ENCODE measurements at regions not wholly inside any gene's neighbourhood (a gene's known extent, or its start where the extent isn't known, plus 50 kb on each side); places are given as distances from the start of the nearest gene placed in this dataset.
"Not testable (repeated sequence)": the region's sequence is repeated elsewhere in the genome, so short reads cannot be mapped to it uniquely, and the experiment has no call there.

DNA sequence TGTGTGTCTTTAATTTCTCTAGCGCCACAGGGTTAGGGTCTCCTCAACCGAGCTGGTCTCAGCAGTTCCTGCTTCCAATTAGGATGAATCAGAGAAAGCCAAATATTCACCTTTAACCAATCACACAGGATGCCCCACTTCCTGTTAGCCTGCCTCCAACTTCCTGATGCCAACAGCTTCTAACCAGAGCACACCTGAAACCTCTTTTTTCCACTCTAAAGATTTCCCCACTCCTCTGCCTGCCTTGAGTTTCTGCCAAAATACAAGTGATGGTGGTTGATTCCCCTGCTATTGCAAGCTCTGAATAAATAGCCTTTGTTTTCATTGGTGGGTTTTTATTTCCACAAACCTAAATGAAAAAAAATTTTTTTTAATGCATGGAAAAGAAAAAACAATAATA lies 144.7 kb upstream of the UST start:
- no peak for DNase-seq

DNA sequence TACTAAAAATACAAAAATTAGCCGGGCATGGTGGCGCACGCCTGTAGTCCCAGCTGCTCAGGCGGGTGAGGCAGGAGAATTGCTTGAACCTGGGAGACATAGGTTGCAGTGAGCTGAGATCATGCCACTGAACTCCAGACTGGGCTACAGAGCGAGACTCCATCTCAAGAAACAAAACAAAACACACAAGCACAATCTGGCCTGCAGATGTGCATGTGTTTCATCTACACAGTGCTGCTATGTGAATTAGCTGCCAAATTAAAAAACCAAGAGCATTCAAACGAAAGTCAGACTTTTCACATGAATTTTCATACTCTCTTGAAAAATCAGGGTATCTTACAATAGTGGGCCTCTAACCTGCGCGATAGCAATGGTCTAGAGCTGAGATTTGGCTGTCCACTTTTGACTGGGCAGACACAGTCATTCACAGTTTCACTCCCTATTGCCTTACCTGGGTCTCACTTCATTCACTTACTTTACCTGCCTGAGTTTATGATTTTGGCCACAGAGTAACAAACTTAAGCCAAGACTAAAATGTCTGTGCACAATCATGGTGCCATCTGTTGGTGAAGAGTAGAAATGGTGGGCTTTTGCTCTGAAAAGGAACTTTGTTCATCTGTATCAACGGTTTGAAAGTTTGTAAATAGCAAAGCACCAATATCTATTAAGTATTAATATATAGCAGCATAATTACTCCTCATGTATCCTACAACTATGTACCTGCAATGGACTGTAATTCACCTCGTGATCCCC lies 138.5 kb upstream of the UST start:
- no peak for DNase-seq

DNA sequence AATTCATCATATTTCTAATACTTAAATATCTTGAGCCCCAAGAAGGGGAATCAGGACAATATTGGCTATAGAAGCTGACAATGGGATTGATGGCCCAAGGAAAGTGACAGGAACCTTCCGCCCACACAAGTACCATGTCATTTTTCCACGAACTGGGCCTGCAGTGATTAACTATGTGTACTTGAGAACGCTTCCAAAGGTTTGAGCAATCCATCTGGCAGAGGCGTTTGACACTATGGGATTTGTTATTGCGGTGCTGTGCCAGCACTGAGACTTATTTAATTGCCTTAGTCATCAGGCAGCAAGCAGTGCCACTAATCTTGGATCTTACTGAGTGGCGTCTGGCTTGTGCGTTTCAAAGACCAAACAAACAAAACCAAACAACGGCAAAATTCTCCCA lies 135.6 kb upstream of the UST start:
- no peak for DNase-seq

DNA sequence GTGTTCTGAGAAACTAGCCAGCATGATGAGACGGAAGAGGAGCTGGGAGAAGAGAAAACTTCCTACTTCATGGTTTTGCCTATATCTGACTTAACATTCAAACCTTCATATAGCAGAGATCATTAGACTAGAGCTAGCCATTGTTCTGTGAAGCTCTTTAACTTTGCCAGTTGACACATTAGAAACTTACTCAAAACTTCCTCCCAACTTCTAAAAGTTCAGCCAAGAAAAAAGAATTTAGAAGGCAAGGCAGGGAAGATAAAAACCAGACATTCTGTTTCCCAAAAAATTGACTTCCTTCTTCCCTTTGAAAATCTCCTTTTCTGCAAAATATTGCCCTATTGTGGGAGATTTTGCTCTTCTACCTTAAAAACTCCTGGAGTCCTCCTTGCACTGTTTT lies 134.8 kb upstream of the UST start:
- DNase-seq, result no peak

DNA sequence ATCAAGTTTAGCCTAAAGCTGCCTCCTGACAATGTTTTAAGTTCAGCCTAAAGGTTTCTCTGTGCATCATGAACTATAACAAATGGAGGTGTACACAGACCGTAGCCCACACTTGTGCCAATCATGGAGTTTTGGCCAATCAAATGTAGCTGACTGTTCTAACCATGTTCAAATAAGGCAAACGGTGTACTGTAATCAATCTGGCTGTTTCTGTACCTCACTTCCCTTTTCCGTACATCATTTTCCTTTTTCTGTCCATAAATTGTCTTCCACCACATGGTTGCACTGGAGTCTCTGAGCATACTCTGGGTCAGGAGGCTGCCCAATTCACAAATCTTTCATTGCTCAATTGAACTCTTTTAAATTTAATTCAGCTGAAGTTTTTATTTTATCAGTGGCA lies 132.2 kb upstream of the UST start:
- DNase-seq, result no peak

DNA sequence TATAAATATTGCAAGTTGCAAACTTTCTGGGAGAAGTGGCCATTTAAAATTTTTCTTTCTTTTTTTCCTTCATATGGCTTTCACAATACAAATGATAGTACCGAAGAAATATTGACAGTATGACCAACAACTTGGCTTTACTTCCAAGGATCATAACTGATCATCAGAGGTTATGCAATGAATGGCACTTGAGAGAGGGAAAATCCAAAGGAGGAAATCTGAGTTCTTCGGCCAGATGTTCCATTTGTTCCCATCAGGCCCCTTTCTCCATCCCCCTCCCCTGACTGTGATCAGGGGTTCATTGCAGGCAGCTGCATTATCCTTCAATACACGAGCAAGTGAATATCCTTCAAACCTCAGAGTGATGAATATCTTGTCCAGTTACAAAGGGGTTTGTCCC lies 130.0 kb upstream of the UST start:
- DNase-seq, result no peak

DNA sequence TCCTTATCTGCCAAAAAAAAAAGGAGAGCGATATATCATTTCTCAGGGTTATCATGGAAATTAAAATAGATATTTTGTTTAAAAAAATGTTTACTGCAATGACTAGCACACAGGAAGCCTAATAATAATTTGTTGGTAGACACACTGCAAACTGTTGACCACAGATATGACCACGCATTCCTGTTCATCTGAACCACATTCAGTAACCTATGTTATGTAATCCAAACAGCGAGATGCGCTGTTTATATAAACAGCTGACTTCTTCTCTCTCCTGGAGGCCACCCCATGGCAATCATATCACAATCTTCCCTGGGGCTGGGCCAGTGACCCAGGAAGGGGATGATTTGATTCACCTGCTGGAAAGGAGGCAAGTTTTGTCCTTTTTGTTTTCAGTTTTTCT lies 129.3 kb upstream of the UST start:
- DNase-seq, result no peak

DNA sequence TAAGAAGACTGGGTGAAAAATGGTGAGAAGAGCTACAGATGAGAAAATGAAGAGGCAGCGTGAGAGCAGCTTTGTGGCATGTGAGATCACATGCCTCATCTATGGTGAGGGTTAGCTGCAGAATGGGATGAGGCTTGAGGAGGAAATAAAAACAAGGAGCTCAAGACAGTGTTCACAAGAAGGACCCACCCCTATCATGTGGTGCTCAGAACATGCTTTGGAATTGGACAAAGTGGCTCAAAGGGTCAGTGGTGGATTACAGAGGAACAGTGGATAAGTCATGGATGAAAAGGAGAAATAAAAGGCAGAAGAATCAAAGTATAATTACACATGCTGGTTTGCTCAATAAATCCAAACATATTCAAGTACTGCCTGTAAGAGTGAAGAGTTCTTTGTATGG lies 126.9 kb upstream of the UST start:
- no peak for DNase-seq

DNA sequence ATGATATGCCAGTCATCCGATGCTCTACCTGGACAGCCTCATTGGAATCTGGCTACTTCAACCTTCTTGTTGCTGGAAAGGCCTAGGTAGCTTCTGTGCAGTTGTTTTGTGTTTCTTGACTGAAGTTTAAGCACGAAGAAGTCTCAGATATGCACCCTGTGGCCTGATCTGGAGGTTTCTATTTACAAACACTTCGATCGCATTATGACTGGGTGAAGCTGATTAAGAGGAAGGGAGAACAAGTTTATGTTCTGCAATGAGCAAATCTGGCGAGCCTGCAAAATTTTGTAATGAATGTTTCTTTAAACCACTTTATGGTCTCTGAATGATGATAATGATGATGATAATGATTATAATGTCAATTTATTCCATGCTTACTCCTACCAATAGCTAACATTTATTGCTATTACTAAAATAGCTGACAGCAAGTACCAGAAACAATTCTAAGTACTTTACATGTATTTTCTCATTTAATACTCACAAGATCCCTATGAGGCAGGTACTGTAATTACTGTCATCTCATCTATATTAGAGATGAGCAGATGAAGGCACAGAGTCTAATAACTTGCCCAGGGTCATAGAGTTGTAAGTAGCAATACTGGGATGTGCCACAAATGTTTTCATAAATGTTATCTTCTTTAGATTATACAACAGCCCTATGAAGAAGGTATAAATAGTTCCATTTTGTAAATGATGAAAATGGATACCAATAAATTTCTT lies 126.1 kb upstream of the UST start:
- no peak for DNase-seq

DNA sequence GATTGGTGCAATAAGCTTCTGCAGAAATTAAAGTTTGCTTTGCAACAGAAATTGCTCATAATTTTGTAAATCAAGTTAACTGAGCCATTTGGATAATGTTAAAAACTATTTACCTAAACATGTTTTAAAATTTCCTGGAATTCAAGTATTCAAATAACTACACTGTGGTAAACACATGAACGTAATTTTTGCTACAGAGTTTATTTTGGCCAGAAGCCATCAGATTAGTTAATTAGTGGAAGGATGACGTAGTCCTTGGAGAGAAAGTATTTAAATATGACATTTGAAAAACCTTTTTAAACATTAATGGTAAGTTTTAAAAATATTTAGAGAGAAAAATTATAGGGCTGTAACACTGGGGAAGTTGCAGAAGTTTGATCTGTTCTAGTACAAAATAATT lies 121.2 kb upstream of the UST start:
- no peak for DNase-seq

DNA sequence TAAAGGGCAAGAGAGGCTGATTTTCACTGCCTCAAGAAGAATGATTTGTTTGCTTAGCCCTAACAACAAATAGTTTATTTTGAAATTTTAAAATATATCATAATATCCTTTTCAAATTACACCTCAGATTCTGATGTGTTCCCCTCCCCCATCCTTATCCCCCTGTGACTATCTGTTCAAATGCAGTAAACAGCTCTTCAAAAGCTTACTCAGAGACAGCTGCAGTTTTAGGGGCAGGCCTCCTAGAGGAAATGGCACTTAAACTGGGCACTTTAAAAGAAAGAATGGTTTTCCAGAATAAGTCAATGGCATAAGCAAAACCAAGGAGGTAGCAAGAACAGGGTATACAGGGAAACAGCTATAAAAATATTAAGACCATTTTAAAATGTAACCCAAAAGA lies 118.6 kb upstream of the UST start:
- no peak for DNase-seq

DNA sequence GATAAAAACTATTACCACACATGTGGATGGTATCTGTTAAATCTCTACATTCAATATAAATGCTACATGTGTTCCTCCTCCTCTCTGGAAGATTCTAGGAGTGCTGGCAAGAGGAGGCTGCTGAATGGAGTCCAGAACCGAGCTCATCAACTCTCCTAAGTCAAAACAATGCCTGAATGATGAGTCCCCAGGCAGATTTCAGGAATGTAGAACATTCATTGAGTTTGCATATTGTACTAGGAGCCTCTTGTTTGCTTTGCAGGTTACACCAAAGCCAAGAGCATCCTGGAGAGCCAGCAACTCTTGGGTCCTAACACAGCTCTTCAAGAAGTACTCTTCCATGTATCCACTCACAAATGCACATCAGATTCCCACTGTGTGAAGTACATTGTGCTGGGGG lies 117.6 kb upstream of the UST start:
- peak; percentile 69 for DNase-seq

DNA sequence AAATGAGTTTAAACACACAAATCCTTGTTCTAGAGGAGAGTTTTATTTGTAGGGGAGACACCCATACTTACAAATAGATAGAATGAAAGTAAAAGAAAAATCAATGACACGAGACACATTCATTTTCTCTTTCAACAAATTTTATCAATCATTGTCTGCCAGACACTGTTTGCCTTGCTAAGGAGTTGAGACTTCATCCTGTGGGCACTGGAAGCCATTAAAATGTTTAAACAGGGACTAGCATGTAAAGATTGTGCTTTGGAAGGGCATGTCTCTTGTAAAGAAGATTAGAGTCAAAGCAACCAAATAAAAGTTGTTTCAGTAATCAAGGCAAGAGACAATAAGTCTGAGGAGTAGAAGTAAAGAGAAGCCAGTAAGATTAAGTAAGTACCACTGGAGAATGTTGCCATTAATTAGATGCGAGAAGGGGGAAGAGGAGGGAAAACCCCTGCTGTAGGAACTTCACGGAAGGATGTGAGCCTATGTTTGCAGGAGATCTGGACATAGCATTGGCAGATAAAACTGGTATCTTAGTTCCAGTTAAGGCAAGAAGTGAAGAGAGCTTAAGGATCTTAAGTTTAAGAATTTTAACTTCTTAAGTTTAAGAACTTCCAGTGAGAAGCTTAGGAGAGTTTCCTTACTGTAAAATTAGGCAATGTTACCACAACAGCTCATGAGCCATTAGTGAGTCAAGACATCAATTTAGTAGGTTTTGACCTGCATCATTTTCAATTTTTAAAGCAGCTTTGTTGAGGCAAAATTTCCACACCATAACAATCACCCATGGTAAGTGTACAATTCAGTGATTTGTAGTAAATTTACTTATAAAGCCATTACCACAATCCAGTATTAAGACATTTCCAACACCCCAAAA lies 117.0 kb upstream of the UST start:
- DNase-seq, result no peak

DNA sequence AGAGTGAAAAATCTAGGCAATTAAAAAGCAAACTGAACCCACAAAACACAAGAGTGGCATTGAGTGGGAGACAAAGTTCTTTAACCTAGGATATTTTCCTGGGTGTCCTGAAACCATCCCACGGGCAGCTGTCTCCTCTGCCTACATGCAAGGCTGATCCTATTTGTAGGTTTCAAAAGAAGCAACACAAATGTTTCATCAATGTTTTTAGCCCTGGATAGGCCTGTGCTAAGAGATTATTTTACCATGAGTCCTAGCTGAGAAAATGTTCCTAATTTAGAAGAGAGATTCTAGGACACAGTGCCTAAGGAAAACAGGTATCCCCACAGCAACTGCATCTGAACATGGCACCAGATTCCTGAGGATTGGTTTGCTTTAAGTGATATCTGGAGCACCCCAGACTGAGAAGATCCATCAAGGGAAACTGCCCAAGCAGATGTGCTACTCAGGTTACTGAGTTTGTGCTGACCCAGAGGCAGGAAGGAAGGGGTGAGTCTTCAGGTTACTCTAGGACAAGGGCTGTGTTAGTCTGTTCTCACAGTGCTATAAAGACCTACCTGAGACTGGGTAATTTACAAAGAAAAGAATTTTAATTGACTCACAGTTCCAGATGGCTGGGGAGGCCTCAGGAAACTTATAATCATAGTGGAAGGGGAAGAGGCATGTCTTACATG lies 111.6 kb upstream of the UST start:
- DNase-seq, result no peak

DNA sequence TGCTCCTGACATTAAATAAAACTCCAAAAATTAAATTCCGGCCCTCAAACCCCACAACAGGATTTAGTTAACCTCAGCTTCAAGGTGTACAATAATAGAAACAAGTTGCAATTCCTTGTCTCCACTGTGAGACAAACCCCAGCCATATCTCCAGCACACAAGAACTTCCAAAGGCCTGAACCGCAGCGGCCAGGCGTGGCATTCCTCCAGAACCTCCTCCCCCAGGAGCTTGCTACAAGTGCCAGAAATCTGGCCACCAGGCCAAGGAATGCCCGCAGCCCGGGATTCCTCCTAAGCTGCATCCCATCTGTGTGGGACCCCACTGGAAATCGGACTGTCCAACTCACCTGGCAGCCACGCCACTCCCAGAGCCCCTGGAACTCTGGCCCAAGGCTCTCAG lies 105.0 kb upstream of the UST start:
- DNase-seq, result not testable (repeated sequence)

DNA sequence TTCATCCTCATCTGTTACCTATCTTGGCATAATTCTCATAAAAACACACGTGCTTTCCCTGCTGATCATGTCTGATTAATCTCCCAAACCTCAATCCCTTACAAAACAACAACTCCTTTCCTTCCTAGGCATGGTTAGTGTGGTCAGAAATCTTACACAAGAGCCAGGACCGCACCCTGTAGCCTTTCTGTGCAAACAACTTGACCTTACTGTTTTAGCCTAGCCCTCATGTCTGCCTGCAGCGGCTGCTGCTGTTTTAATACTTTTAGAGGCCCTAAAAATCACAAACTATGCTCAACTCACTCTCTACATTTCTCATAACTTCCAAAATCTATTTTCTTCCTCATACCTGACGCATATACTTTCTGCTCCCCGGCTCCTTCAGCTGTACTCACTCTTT lies 103.6 kb upstream of the UST start:
- DNase-seq, result not testable (repeated sequence)

DNA sequence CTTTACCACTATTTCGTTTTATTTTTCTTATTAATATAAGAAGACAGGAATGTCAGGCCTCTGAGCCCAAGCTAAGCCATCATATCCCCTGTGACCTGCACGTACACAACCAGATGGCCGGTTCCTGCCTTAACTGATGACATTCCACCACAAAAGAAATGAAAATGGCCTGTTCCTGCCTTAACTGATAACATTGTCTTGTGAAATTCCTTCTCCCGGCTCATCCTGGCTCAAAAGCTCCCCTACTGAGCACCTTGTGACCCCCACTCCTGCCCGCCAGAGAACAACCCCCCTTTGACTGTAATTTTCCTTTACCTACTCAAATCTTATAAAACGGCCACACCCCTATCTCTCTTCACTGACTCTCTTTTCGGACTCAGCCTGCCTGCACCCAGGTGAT lies 101.8 kb upstream of the UST start:
- not testable (repeated sequence) for DNase-seq

DNA sequence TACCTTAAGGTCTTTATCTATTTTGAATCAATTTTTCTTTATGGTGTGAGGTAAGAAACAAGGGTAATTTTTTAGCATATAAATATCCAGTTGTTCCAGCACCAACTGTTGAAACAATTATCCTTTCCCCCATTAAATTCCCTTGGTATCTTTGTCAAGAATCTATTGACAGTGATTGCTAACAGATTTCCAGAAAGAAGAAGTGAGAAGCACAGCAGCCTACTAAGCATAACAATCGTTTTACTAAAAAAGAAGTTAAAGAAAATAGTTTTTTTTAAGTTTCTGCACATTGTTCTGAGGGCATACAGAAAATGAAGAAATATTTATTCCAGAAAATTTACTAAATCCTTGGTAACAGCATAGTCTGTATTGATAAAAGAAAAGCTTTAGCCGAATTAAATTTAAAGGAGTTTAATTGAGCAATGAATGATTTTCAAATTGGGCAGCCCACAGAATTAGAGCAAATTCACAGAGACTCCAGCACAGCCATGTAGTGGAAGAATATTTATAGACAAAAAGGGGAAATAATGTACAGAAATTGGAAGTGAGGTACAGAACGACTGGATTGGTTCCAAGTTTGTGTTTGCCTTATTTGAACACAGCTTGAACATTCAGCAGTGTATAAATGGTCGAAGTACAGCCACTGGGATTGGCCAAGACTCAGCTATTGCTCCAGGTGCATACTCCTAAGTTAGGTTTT lies 97.9 kb upstream of the UST start:
- no peak for DNase-seq

DNA sequence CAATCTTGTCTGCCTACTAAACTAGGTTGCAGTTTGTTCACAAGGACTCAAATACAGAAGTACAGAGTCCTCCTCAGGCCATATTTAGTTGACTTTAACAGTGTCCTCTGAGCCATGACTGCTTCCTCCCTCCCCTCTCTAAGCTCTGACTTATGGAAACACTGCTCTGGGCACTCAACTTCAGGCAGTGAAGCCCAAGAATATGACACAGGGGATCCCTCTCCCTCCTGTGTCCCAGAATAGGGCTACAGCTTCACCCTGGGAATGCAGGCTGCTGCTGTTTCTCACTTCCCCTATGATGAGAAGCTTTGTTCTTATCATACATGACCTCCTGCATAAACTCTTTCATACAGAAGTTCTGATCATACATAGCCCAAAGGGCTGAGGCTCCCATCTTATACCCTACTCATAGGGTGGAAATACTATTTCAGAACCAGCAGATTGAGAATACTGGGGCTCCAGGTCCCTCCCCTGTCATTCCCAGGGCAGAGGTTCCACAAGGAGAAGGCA lies 97.3 kb upstream of the UST start:
- no peak for DNase-seq

DNA sequence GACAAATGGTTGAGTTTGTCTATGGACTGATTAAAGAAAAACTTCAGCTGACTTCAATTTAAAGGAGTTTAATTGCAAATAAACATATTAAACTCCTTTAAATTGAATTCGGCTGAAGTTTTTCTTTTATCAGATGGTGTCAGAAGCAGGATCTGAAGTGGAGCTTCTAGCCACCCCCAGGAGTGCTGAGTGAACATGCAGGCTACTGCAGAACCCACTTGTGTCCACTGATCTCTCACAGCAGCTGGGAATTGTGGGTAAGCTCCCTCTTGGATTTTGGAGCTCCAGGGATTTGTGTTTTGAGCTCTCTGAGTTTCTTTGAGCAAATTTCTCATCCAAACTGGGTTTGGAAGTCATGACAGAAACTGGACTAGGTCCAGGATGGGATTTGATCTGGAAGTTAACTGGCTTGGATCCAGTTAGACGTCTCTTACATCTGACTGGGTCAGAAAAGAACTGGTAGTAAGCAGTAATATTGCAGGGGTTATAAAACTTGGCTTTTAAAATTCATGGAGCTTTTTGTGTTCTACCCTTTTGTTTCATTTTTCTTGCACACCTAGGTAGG lies 95.8 kb upstream of the UST start:
- no peak for DNase-seq

DNA sequence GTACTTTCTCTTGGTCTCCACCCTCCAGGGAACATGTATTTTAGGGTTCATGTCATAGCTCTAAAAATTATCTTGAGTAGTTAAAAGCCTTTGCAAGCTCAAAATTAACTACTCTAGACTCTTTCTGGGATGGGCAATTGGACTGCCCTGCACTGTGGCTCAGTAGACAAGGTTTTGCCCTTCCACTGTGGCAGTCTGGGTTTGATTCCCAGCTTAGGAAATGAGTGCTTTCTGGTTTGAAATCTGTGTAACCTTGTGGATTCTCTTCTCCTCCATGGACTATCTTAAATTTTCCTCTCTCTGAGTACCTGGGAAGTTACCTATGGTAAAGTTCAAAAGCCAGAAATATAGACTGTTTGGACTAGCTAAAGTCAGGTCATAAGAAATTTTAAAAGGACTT lies 94.6 kb upstream of the UST start:
- DNase-seq, result no peak
